Activated CD4-positive, alpha-beta T cell treated with anti-CD3 and anti-CD28 coated beads, Interleukin-2, amount 10 ng/mL, durations not matched to agents 7 days and 5 days (primary cell): ENCODE measurements at regions not wholly inside any gene's neighbourhood (a gene's known extent, or its start where the extent isn't known, plus 50 kb on each side); places are given as distances from the start of the nearest gene placed in this dataset.

Experiments
- CTCF ChIA-PET: fragments of 350-600 bp; sonication (Branson Sonifier 250); formaldehyde crosslinking; loops from one replicate; lab custom pipeline; 2021; ENCODE audit warnings: antibody characterized with exemption; lab: Charles Lee
- POLR2A ChIA-PET: fragments of 350-600 bp; sonication (Branson Sonifier 250); formaldehyde crosslinking; loops from one replicate; lab custom pipeline; 2021; ENCODE audit warnings: antibody characterized with exemption; lab: Charles Lee
- DNase-seq: peaks from one replicate; pipeline ENCODE4 v3.0.0-alpha.2; 2020
- H3K27ac Mint-ChIP-seq: one replicate; pipeline ENCODE4 v1.8.0; 2021; ENCODE audit warnings: mild to moderate bottlenecking, moderate library complexity, mixed read lengths
- H3K27me3 Mint-ChIP-seq: one replicate; pipeline ENCODE4 v1.8.0; 2021; ENCODE audit warnings: mixed read lengths
- H3K36me3 Mint-ChIP-seq: one replicate; pipeline ENCODE4 v1.8.0; 2021; ENCODE audit warnings: low read depth, mixed read lengths
- H3K4me1 Mint-ChIP-seq: one replicate; pipeline ENCODE4 v1.8.0; 2021; ENCODE audit warnings: mixed read lengths
- H3K4me3 Mint-ChIP-seq: one replicate; pipeline ENCODE4 v1.8.0; 2021; ENCODE audit warnings: mild to moderate bottlenecking, moderate library complexity, mixed read lengths
- H3K9me3 Mint-ChIP-seq: one replicate; pipeline ENCODE4 v1.8.0; 2021; ENCODE audit warnings: mixed read lengths

DNA sequence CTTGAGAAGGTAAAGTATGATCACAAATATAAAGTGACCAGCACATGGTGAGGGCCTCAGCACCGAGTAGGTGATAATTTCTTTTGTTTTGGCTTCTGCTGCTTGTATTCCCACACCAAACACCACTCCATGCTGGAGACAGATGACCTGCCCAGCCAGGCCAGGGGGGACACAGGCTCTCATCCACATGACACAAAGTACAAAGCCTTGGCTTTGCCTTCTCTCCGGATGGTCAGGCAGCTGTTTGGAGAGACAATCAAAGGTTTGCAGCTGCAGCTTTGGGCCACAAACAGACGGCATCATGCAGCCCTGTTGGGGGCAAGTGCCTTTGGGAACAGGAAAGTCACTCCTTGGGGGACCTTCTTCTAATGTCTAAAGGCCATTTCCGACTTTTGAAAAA, 226.2 kb upstream of the KLF4 start:
- Mint-ChIP-seq H3K4me3 (no peak overlapping the region), H3K4me1 (no peaks in the 10 kb centered on the region), H3K36me3 (no peaks in the 10 kb centered on the region), H3K27me3 (no peaks in the 10 kb centered on the region), H3K27ac (no peak overlapping the region), H3K9me3 (peaks cover 8% of the 10 kb centered on the region)
- DNase-seq: no peak
- ChIA-PET CTCF (interaction anchor here (0.6 kb wide), 2 partner anchors 1128 to 1871 kb away, joined by 3 to 4 read pairs; no protein-coding TSS in a partner anchor), POLR2A (no interaction called here)

DNA sequence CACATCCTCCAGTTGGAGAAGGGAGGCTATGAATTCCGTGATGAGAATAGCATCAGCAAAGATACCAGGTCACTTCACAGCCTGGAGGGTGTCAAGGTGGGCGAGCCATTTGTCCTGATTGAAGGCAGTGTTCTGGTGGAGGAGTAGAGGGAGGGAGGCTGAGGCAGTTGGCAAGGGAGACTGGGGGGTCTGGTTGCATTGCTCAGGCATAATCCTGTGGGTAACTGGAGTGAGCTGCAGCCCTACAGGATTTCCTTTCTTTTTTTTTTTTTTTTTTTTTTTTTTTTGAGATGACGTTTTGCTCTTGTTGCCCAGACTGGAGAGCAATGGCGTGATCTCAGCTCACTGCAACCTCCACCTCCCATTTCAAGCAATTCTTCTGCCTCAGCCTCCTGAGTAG, 223.9 kb upstream of the KLF4 start:
- Mint-ChIP-seq H3K27ac (no peak overlapping the region), H3K4me1 (no peaks in the 10 kb centered on the region), H3K36me3 (no peaks in the 10 kb centered on the region), H3K27me3 (no peaks in the 10 kb centered on the region), H3K4me3 (no peak overlapping the region), H3K9me3 (peaks cover 8% of the 10 kb centered on the region)
- DNase-seq: no peak
- ChIA-PET POLR2A (no interaction called here), CTCF (no interaction called here)

DNA sequence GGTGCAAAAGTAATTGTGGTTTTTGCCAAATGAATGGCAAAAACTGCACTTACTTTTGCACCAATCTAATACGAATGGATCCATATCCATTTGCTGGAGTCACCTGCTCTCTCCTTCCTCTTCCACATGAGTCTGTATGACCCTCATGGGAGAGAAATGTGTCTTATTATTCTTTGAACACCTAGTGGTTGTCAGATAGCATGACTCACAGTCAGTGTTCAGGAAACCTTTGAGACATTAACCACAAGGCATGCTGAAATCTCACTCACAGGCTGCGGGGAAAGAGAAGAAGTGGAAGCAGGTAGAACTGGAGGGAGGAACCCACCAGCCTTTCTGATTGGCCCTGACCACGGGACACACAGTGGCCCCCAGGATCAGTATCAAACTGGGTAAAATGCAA, 222.8 kb upstream of the KLF4 start:
- Mint-ChIP-seq H3K27ac (no peak overlapping the region), H3K4me1 (no peaks in the 10 kb centered on the region), H3K27me3 (no peaks in the 10 kb centered on the region), H3K4me3 (no peak overlapping the region), H3K9me3 (peaks cover 5% of the 10 kb centered on the region), H3K36me3 (no peaks in the 10 kb centered on the region)
- ChIA-PET POLR2A (no interaction called here), CTCF (no interaction called here)
- DNase-seq: no peak

DNA sequence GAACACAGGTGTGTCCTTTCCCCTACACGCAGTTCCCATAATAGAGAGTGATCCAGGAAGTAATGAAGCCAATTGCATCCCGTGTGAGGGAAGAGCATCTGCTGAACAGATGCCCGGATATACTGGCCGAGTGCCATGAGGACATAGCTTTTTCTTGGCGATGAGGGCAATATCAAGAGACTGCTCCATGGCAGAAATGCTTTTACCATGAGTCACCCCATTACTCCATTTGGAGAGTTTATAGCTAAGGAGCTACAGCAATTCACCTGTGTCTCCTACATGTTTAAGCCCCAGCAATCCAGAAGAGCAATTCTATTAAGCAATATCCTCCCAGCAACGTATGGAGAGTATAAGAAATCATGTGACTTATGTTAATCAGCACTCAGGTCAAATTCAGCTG, 222.0 kb upstream of the KLF4 start:
- no peak for DNase-seq
- H3K9me3 Mint-ChIP-seq: peaks cover 2% of the 10 kb centered on the region
- no peaks in the 10 kb centered on the region for H3K4me1 Mint-ChIP-seq
- no peak overlapping the region for H3K4me3 Mint-ChIP-seq
- POLR2A ChIA-PET: no interaction called here
- CTCF ChIA-PET: no interaction called here
- no peaks in the 10 kb centered on the region for H3K36me3 Mint-ChIP-seq
- H3K27me3 Mint-ChIP-seq: no peaks in the 10 kb centered on the region
- H3K27ac Mint-ChIP-seq: no peak overlapping the region

- Mint-ChIP-seq H3K36me3 (no peaks in the 10 kb centered on the region), H3K27me3 (no peaks in the 10 kb centered on the region), H3K9me3 (peaks cover 2% of the 10 kb centered on the region), H3K27ac (no peak overlapping the region), H3K4me3 (no peak overlapping the region), H3K4me1 (no peaks in the 10 kb centered on the region)
- POLR2A ChIA-PET: no interaction called here
- CTCF ChIA-PET: no interaction called here
- no peak for DNase-seq
Measured at GRCh38 chr9:107710953-107711352, 221.4 kb upstream of the KLF4 start.

DNA sequence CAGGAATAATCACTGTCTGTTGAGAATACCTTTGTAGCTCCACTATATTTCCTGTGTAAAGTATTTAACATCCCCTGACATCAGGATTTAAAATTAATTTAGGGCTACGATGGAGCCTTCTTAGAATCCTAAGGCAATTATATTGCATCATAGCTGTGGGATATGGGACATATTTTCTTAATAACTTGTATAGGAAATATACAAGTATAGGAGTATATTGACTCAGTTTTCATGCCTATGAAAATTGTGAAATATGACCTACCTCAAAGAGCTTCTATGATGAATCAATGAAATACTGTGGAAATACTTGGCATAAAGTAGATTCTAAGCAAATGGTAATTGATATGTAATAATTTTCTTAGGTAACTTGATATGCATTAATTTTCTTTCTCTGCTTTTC, 221.0 kb upstream of the KLF4 start:
- no peak overlapping the region for H3K4me3 Mint-ChIP-seq
- H3K27me3 Mint-ChIP-seq: no peaks in the 10 kb centered on the region
- POLR2A ChIA-PET: no interaction called here
- H3K4me1 Mint-ChIP-seq: no peaks in the 10 kb centered on the region
- CTCF ChIA-PET: no interaction called here
- no peak for DNase-seq
- H3K27ac Mint-ChIP-seq: no peak overlapping the region
- no peaks in the 10 kb centered on the region for H3K36me3 Mint-ChIP-seq
- peaks cover 2% of the 10 kb centered on the region for H3K9me3 Mint-ChIP-seq

- Mint-ChIP-seq H3K36me3 (no peaks in the 10 kb centered on the region), H3K4me3 (no peak overlapping the region), H3K4me1 (no peaks in the 10 kb centered on the region), H3K27me3 (no peaks in the 10 kb centered on the region), H3K27ac (no peak overlapping the region), H3K9me3 (no peaks in the 10 kb centered on the region)
- no peak for DNase-seq
- ChIA-PET POLR2A (no interaction called here), CTCF (no interaction called here)
Measured at GRCh38 chr9:107708791-107709190, 219.2 kb upstream of the KLF4 start.

- POLR2A ChIA-PET: no interaction called here
- H3K4me3 Mint-ChIP-seq: no peak overlapping the region
Measured at GRCh38 chr9:107707915-107708441, 218.4 kb upstream of the KLF4 start.

DNA sequence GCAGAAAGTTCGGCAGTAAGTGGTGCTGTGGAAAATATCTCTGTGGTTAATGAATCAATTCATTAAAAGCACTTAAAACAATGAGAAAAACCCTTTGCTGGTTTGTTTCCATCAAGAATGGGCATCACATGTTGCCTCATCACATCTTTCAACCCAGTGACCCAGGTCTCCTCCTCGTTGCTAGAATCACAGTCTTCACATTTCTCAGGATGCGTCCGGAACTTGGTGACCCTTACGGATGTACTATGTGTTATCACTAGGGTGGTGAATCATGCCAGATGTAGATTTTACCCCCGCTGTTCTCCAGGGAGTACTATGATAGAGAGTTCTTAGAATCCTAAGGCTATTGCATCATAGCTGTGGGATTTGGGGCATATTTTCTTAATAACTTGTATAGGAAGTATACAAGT, 217.9 kb upstream of the KLF4 start:
- no peaks in the 10 kb centered on the region for H3K27me3 Mint-ChIP-seq
- ChIA-PET CTCF (no interaction called here), POLR2A (no interaction called here)
- no peaks in the 10 kb centered on the region for H3K36me3 Mint-ChIP-seq
- no peak overlapping the region for H3K4me3 Mint-ChIP-seq
- no peaks in the 10 kb centered on the region for H3K9me3 Mint-ChIP-seq
- H3K27ac Mint-ChIP-seq: no peak overlapping the region
- no peaks in the 10 kb centered on the region for H3K4me1 Mint-ChIP-seq
- DNase-seq: no peak

More at GRCh38 chr9:107707915-107708441, 218.4 kb upstream of the KLF4 start:
- Mint-ChIP-seq H3K27me3 (no peaks in the 10 kb centered on the region), H3K36me3 (no peaks in the 10 kb centered on the region), H3K27ac (no peak overlapping the region), H3K4me1 (no peaks in the 10 kb centered on the region), H3K9me3 (no peaks in the 10 kb centered on the region)
- no peak for DNase-seq
- CTCF ChIA-PET: no interaction called here

GRCh38 chr9:107706701-107707427, 217.3 kb upstream of the KLF4 start:
- H3K36me3 Mint-ChIP-seq: no peaks in the 10 kb centered on the region
- H3K9me3 Mint-ChIP-seq: no peaks in the 10 kb centered on the region
- POLR2A ChIA-PET: no interaction called here
- DNase-seq: no peak
- H3K27ac Mint-ChIP-seq: no peak overlapping the region
- H3K27me3 Mint-ChIP-seq: peaks cover 2% of the 10 kb centered on the region
- no peaks in the 10 kb centered on the region for H3K4me1 Mint-ChIP-seq
- H3K4me3 Mint-ChIP-seq: no peak overlapping the region
- CTCF ChIA-PET: no interaction called here

DNA sequence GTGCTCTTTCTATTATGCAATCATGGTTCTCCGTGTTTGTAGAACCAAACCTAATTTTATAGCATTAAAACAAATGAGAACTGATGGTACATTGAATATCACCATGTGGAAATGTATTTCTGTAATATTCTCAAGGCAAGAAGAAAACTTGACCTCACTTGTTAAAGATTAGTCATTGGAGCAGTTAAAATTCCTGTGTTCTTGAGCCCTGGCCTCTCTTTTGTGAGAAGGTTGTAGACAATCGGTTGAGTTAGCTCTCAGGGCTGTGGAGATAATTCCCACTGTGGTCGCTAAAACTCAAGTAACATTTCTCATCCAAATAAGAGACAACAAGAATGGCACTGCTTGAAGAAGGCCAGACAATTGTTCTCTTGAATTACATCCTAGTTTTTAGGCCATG, 216.0 kb upstream of the KLF4 start:
- no peak for DNase-seq
- Mint-ChIP-seq H3K36me3 (no peaks in the 10 kb centered on the region), H3K9me3 (no peaks in the 10 kb centered on the region), H3K27ac (no peak overlapping the region), H3K4me3 (no peak overlapping the region), H3K27me3 (peaks cover 2% of the 10 kb centered on the region), H3K4me1 (peaks cover 4% of the 10 kb centered on the region)
- ChIA-PET POLR2A (no interaction called here), CTCF (no interaction called here)

- Mint-ChIP-seq H3K27ac (no peak overlapping the region), H3K4me1 (peaks cover 5% of the 10 kb centered on the region), H3K36me3 (no peaks in the 10 kb centered on the region), H3K9me3 (no peaks in the 10 kb centered on the region), H3K4me3 (no peak overlapping the region), H3K27me3 (peaks cover 2% of the 10 kb centered on the region)
- POLR2A ChIA-PET: no interaction called here
- DNase-seq: no peak
- CTCF ChIA-PET: interaction anchor here (0.6 kb wide), 1 partner anchor 28 kb away, joined by 4 read pairs; no protein-coding TSS in a partner anchor
Measured at GRCh38 chr9:107704774-107705173, 215.2 kb upstream of the KLF4 start.

GRCh38 chr9:107703651-107704050, 214.1 kb upstream of the KLF4 start:
- H3K27me3 Mint-ChIP-seq: peaks cover 2% of the 10 kb centered on the region
- ChIA-PET POLR2A (no interaction called here), CTCF (no interaction called here)
- H3K36me3 Mint-ChIP-seq: no peaks in the 10 kb centered on the region
- H3K4me1 Mint-ChIP-seq: peaks cover 5% of the 10 kb centered on the region
- DNase-seq: no peak
- H3K4me3 Mint-ChIP-seq: no peak overlapping the region
- H3K9me3 Mint-ChIP-seq: no peaks in the 10 kb centered on the region
- no peak overlapping the region for H3K27ac Mint-ChIP-seq

DNA sequence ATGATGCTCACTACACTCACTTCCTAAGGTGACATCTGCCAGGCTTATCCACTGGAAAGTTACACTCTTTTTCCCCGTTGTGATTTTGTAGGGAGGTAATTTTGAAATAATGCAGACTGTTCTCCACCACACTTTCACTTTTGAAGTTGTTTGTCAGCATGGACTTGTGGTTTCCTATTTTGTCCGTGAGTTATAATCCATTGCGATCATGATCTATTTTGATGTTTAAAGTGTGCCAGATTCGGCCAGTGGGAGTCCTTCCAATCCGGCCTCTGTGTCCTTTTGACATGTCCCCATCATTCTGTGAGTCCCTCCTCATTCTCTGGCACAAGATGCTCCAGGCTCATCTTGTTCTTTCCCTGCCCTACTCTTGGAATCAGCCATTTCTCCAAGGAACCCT, 211.3 kb upstream of the KLF4 start:
- CTCF ChIA-PET: no interaction called here
- no peak overlapping the region for H3K27ac Mint-ChIP-seq
- POLR2A ChIA-PET: no interaction called here
- no peak overlapping the region for H3K4me3 Mint-ChIP-seq
- peaks cover 5% of the 10 kb centered on the region for H3K4me1 Mint-ChIP-seq
- no peaks in the 10 kb centered on the region for H3K9me3 Mint-ChIP-seq
- no peak for DNase-seq
- H3K27me3 Mint-ChIP-seq: peaks cover 2% of the 10 kb centered on the region
- H3K36me3 Mint-ChIP-seq: no peaks in the 10 kb centered on the region
